ENCODE measurements at regions not wholly inside any gene's neighbourhood (a gene's known extent, or its start where the extent isn't known, plus 50 kb on each side); places are given as distances from the start of the nearest gene placed in this dataset.

GRCh38 chr2:136505462-136505861 is 259.9 kb upstream of the THSD7B start:
- no peaks in the 10 kb centered on the region for H3K36me3 ChIP-seq (ENCODE audit: control insufficient read depth in 1 of 2, insufficient read depth in 2 of 2, low read length in 2 of 2)
- no peaks in the 10 kb centered on the region for H3K27me3 ChIP-seq (ENCODE audit: low read depth, low read length)
- no peaks in the 10 kb centered on the region for H3K4me1 ChIP-seq (ENCODE audit: control insufficient read depth in 1 of 2, insufficient read depth in 2 of 2, low read length in 2 of 2)
- H3K9me3 ChIP-seq (ENCODE audit: control insufficient read depth in 1 of 2, low read length in 2 of 2) = no peaks in the 10 kb centered on the region
- no peak overlapping the region for H3K27ac ChIP-seq (ENCODE audit: low read length)
- no peak overlapping the region for H3K4me3 ChIP-seq (ENCODE audit: low read depth in 1 of 2, low read length in 2 of 2)

- Histone ChIP-seq H3K27me3 (ENCODE audit: low read depth, low read length) (no peaks in the 10 kb centered on the region), H3K9me3 (ENCODE audit: control insufficient read depth in 1 of 2, low read length in 2 of 2) (no peaks in the 10 kb centered on the region)
Measured at GRCh38 chr2:136502660-136503059, 262.7 kb upstream of the THSD7B start.

DNA sequence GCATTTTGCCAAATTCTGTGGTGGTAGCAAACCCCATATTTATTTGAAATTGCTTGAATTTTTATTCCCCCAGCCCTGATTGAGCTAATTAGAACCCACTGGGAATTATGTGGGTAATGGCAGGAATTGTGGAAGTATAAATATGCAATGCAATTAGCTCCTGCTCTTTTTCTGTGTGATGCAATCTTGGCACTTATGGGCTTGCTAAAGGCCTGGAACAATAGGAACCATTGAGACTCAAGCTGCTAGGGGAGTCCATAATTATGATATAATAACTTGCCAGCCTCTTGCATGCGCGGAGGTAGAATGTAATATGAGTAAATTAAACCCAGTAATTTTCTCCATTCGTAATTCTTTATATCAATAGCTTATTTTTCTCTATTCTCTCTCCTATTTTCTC is 267.6 kb upstream of the THSD7B start:
- Histone ChIP-seq H3K9me3 (ENCODE audit: control insufficient read depth in 1 of 2, low read length in 2 of 2) (no peaks in the 10 kb centered on the region), H3K36me3 (ENCODE audit: control insufficient read depth in 1 of 2, insufficient read depth in 2 of 2, low read length in 2 of 2) (no peaks in the 10 kb centered on the region), H3K4me3 (ENCODE audit: low read depth in 1 of 2, low read length in 2 of 2) (no peak overlapping the region), H3K4me1 (ENCODE audit: control insufficient read depth in 1 of 2, insufficient read depth in 2 of 2, low read length in 2 of 2) (no peaks in the 10 kb centered on the region), H3K27me3 (ENCODE audit: low read depth, low read length) (no peaks in the 10 kb centered on the region), H3K27ac (ENCODE audit: low read length) (no peak overlapping the region)

More at GRCh38 chr2:136502660-136503059, 262.7 kb upstream of the THSD7B start:
- Histone ChIP-seq H3K27ac (ENCODE audit: low read length) (no peak overlapping the region), H3K4me3 (ENCODE audit: low read depth in 1 of 2, low read length in 2 of 2) (no peak overlapping the region), H3K4me1 (ENCODE audit: control insufficient read depth in 1 of 2, insufficient read depth in 2 of 2, low read length in 2 of 2) (no peaks in the 10 kb centered on the region), H3K36me3 (ENCODE audit: control insufficient read depth in 1 of 2, insufficient read depth in 2 of 2, low read length in 2 of 2) (no peaks in the 10 kb centered on the region)

GRCh38 chr2:136496966-136497365 is 268.4 kb upstream of the THSD7B start:
- Histone ChIP-seq H3K9me3 (ENCODE audit: control insufficient read depth in 1 of 2, low read length in 2 of 2) (no peaks in the 10 kb centered on the region), H3K27me3 (ENCODE audit: low read depth, low read length) (no peaks in the 10 kb centered on the region), H3K27ac (ENCODE audit: low read length) (no peak overlapping the region), H3K4me1 (ENCODE audit: control insufficient read depth in 1 of 2, insufficient read depth in 2 of 2, low read length in 2 of 2) (no peaks in the 10 kb centered on the region), H3K36me3 (ENCODE audit: control insufficient read depth in 1 of 2, insufficient read depth in 2 of 2, low read length in 2 of 2) (no peaks in the 10 kb centered on the region), H3K4me3 (ENCODE audit: low read depth in 1 of 2, low read length in 2 of 2) (no peak overlapping the region)

DNA sequence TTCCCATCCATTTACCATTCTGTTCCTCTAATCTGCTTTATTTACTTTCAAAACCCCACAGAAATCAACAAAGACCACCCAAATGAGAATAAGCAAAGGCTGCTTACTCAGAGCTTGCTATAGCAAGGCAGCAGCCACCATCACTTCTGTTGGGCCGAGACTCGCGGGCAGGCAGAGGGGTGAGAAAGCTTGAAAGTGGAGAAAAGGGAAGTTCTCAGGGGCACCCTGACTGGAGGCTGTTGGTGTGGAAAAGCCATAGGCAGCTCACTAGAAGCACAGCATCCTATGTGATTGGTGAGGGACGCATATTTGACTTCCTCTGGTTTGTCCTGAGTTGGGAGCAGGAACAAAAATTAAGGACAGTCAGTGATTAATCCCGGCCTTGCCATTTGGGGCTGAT is 269.7 kb upstream of the THSD7B start:
- Histone ChIP-seq H3K27ac (ENCODE audit: low read length) (no peak overlapping the region), H3K27me3 (ENCODE audit: low read depth, low read length) (no peaks in the 10 kb centered on the region), H3K4me3 (ENCODE audit: low read depth in 1 of 2, low read length in 2 of 2) (no peak overlapping the region), H3K9me3 (ENCODE audit: control insufficient read depth in 1 of 2, low read length in 2 of 2) (no peaks in the 10 kb centered on the region), H3K36me3 (ENCODE audit: control insufficient read depth in 1 of 2, insufficient read depth in 2 of 2, low read length in 2 of 2) (no peaks in the 10 kb centered on the region), H3K4me1 (ENCODE audit: control insufficient read depth in 1 of 2, insufficient read depth in 2 of 2, low read length in 2 of 2) (no peaks in the 10 kb centered on the region)

- Histone ChIP-seq H3K4me3 (ENCODE audit: low read depth in 1 of 2, low read length in 2 of 2) (no peak overlapping the region), H3K27me3 (ENCODE audit: low read depth, low read length) (no peaks in the 10 kb centered on the region), H3K9me3 (ENCODE audit: control insufficient read depth in 1 of 2, low read length in 2 of 2) (peaks cover 3 to 6% of the 10 kb centered on the region in 2 donors), H3K4me1 (ENCODE audit: control insufficient read depth in 1 of 2, insufficient read depth in 2 of 2, low read length in 2 of 2) (no peaks in the 10 kb centered on the region), H3K27ac (ENCODE audit: low read length) (no peak overlapping the region), H3K36me3 (ENCODE audit: control insufficient read depth in 1 of 2, insufficient read depth in 2 of 2, low read length in 2 of 2) (no peaks in the 10 kb centered on the region)
Measured at GRCh38 chr2:136492901-136493300, 272.4 kb upstream of the THSD7B start.

- H3K27ac ChIP-seq (ENCODE audit: low read length) = no peak overlapping the region
- no peak overlapping the region for H3K4me3 ChIP-seq (ENCODE audit: low read depth in 1 of 2, low read length in 2 of 2)
- H3K27me3 ChIP-seq (ENCODE audit: low read depth, low read length) = no peaks in the 10 kb centered on the region
- H3K36me3 ChIP-seq (ENCODE audit: control insufficient read depth in 1 of 2, insufficient read depth in 2 of 2, low read length in 2 of 2) = no peaks in the 10 kb centered on the region
- no peaks in the 10 kb centered on the region for H3K4me1 ChIP-seq (ENCODE audit: control insufficient read depth in 1 of 2, insufficient read depth in 2 of 2, low read length in 2 of 2)
- H3K9me3 ChIP-seq (ENCODE audit: control insufficient read depth in 1 of 2, low read length in 2 of 2) = peaks cover 3 to 6% of the 10 kb centered on the region in 2 donors
Measured at GRCh38 chr2:136490100-136490499, 275.2 kb upstream of the THSD7B start.

DNA sequence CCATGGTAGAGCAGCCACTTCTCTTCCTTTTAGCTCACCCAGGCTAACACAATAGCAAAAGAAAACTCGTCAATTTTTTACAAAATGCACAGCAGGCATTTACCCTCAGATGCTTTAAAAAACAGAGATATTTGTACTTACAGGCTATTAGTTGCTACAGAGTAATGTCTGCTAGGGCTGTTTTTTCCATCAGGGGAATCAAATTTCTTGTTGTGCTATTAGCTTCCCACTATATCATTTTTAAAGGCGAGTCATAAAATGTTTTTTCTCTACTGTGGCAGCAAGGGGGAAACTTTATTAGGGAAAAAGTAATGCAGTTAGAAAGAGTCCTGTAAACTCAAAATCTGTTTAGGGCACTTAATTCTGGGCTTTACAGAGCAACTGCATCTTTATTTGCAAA is 277.9 kb upstream of the THSD7B start:
- H3K27ac ChIP-seq (ENCODE audit: low read length) = no peak overlapping the region
- no peaks in the 10 kb centered on the region for H3K4me1 ChIP-seq (ENCODE audit: control insufficient read depth in 1 of 2, insufficient read depth in 2 of 2, low read length in 2 of 2)
- peaks cover 3 to 6% of the 10 kb centered on the region in 2 donors for H3K9me3 ChIP-seq (ENCODE audit: control insufficient read depth in 1 of 2, low read length in 2 of 2)
- H3K27me3 ChIP-seq (ENCODE audit: low read depth, low read length) = no peaks in the 10 kb centered on the region
- H3K4me3 ChIP-seq (ENCODE audit: low read depth in 1 of 2, low read length in 2 of 2) = no peak overlapping the region
- H3K36me3 ChIP-seq (ENCODE audit: control insufficient read depth in 1 of 2, insufficient read depth in 2 of 2, low read length in 2 of 2) = no peaks in the 10 kb centered on the region

DNA sequence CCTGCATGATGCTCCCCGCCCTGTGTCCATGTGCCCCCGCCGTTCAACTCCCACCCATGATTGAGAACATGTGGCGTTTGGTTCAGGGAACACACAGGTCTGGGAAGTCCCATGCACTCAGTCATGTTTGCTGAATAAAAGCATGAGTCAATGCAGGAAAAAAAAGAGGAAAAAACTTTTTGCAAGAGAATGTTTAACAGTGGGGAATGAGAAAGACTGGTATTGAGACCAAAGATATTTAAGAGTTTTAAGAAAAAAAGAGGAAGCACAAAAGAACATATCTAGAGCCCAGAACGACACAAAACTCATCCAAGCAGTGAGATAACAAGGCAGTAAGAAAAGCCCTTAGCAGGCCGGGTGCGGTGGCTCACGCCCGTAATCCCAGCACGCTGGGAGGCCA is 279.2 kb upstream of the THSD7B start:
- H3K36me3 ChIP-seq (ENCODE audit: control insufficient read depth in 1 of 2, insufficient read depth in 2 of 2, low read length in 2 of 2) = no peaks in the 10 kb centered on the region
- no peaks in the 10 kb centered on the region for H3K27me3 ChIP-seq (ENCODE audit: low read depth, low read length)
- no peak overlapping the region for H3K4me3 ChIP-seq (ENCODE audit: low read depth in 1 of 2, low read length in 2 of 2)
- H3K27ac ChIP-seq (ENCODE audit: low read length) = no peak overlapping the region
- peaks cover 3 to 6% of the 10 kb centered on the region in 2 donors for H3K9me3 ChIP-seq (ENCODE audit: control insufficient read depth in 1 of 2, low read length in 2 of 2)
- no peaks in the 10 kb centered on the region for H3K4me1 ChIP-seq (ENCODE audit: control insufficient read depth in 1 of 2, insufficient read depth in 2 of 2, low read length in 2 of 2)

DNA sequence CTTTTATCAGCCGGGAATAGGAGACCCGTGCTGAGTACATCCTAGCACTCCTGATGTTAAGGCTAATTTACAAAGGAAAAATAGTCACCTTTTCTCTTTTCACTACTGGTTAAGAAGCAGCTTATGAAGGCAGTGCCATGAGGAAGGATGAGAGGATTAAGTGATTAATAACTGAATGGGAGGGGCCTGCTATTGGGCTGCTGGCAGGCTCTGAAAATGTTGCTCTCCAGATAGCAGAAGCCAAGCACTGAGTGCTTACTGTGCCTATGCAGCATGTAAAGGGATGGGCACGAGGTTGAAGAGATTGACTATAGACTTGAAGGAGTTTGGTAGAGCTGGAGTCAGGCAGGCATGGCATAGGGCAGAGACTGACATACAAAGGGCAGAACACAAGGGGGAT is 282.4 kb upstream of the THSD7B start:
- Histone ChIP-seq H3K27ac (ENCODE audit: low read length) (no peak overlapping the region), H3K4me3 (ENCODE audit: low read depth in 1 of 2, low read length in 2 of 2) (no peak overlapping the region), H3K4me1 (ENCODE audit: control insufficient read depth in 1 of 2, insufficient read depth in 2 of 2, low read length in 2 of 2) (no peaks in the 10 kb centered on the region), H3K27me3 (ENCODE audit: low read depth, low read length) (no peaks in the 10 kb centered on the region), H3K9me3 (ENCODE audit: control insufficient read depth in 1 of 2, low read length in 2 of 2) (peaks cover 0 to 8% of the 10 kb centered on the region in 2 donors), H3K36me3 (ENCODE audit: control insufficient read depth in 1 of 2, insufficient read depth in 2 of 2, low read length in 2 of 2) (no peaks in the 10 kb centered on the region)

- no peak overlapping the region for H3K27ac ChIP-seq (ENCODE audit: low read length)
- H3K27me3 ChIP-seq (ENCODE audit: low read depth, low read length) = no peaks in the 10 kb centered on the region
- peaks cover 0 to 8% of the 10 kb centered on the region in 2 donors for H3K9me3 ChIP-seq (ENCODE audit: control insufficient read depth in 1 of 2, low read length in 2 of 2)
- no peaks in the 10 kb centered on the region for H3K36me3 ChIP-seq (ENCODE audit: control insufficient read depth in 1 of 2, insufficient read depth in 2 of 2, low read length in 2 of 2)
- H3K4me1 ChIP-seq (ENCODE audit: control insufficient read depth in 1 of 2, insufficient read depth in 2 of 2, low read length in 2 of 2) = no peaks in the 10 kb centered on the region
- H3K4me3 ChIP-seq (ENCODE audit: low read depth in 1 of 2, low read length in 2 of 2) = no peak overlapping the region
Measured at GRCh38 chr2:136482006-136482405, 283.3 kb upstream of the THSD7B start.

- Histone ChIP-seq H3K4me1 (ENCODE audit: control insufficient read depth in 1 of 2, insufficient read depth in 2 of 2, low read length in 2 of 2) (no peaks in the 10 kb centered on the region), H3K4me3 (ENCODE audit: low read depth in 1 of 2, low read length in 2 of 2) (no peak overlapping the region), H3K9me3 (ENCODE audit: control insufficient read depth in 1 of 2, low read length in 2 of 2) (peaks cover 0 to 8% of the 10 kb centered on the region in 2 donors), H3K27me3 (ENCODE audit: low read depth, low read length) (no peaks in the 10 kb centered on the region), H3K36me3 (ENCODE audit: control insufficient read depth in 1 of 2, insufficient read depth in 2 of 2, low read length in 2 of 2) (no peaks in the 10 kb centered on the region), H3K27ac (ENCODE audit: low read length) (no peak overlapping the region)
Measured at GRCh38 chr2:136479696-136480095, 285.6 kb upstream of the THSD7B start.
